ENCODE measurements at regions not wholly inside any gene's neighbourhood (a gene's known extent, or its start where the extent isn't known, plus 50 kb on each side); places are given as distances from the start of the nearest gene placed in this dataset.

- TF ChIP-seq GABPA (IDR thresholded peaks at IDR 0.05 in 1 of 2, conservative IDR thresholded peaks at IDR 0.05 in 1 of 2) (no peak), MAX (IDR thresholded peaks at IDR 0.05) (no peak), YY1 (IDR thresholded peaks at IDR 0.05) (no peak), REST (IDR thresholded peaks at IDR 0.05) (no peak), ZBTB33 (IDR thresholded peaks at IDR 0.05) (no peak)
- TF ChIP-seq, protein P1, sequence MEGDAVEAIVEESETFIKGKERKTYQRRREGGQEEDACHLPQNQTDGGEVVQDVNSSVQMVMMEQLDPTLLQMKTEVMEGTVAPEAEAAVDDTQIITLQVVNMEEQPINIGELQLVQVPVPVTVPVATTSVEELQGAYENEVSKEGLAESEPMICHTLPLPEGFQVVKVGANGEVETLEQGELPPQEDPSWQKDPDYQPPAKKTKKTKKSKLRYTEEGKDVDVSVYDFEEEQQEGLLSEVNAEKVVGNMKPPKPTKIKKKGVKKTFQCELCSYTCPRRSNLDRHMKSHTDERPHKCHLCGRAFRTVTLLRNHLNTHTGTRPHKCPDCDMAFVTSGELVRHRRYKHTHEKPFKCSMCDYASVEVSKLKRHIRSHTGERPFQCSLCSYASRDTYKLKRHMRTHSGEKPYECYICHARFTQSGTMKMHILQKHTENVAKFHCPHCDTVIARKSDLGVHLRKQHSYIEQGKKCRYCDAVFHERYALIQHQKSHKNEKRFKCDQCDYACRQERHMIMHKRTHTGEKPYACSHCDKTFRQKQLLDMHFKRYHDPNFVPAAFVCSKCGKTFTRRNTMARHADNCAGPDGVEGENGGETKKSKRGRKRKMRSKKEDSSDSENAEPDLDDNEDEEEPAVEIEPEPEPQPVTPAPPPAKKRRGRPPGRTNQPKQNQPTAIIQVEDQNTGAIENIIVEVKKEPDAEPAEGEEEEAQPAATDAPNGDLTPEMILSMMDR (IDR thresholded peaks at IDR 0.05; ENCODE audit: low read depth, low read length, missing input control): no peak
Measured at GRCh38 chr15:20642054-20642767, 100.6 kb upstream of the GOLGA6L6 start.
